Left ventricle myocardium inferior (tissue), 1 donor: ENCODE measurements at regions not wholly inside any gene's neighbourhood (a gene's known extent, or its start where the extent isn't known, plus 50 kb on each side); places are given as distances from the start of the nearest gene placed in this dataset.

Source experiments
- DNase-seq: peaks from one replicate; pipeline ENCODE4 v3.0.0-alpha.2; 2020
- H3K27ac ChIP-seq: fragments of 200-600 bp; replicated peaks from 2 replicates; pipeline ENCODE4 v1.8.0; 2021
- H3K27me3 ChIP-seq: fragments of 200-600 bp; 2 replicates; pipeline ENCODE4 v1.8.0; 2021; ENCODE audit warnings: low read depth
- H3K36me3 ChIP-seq: fragments of 200-600 bp; 2 replicates; pipeline ENCODE4 v1.8.0; 2021
- H3K4me1 ChIP-seq: fragments of 200-600 bp; 2 replicates; pipeline ENCODE4 v1.8.0; 2021
- H3K4me3 ChIP-seq: fragments of 200-600 bp; 2 replicates; pipeline ENCODE4 v1.8.0; 2021; ENCODE audit warnings: mild to moderate bottlenecking, moderate library complexity
- H3K9me3 ChIP-seq: fragments of 200-600 bp; replicated peaks from 2 replicates; pipeline ENCODE4 v1.8.0; 2021
- intact Hi-C: fragments of 100-400 bp; cut with micrococcal nuclease; formaldehyde crosslinking; loops from one replicate; pipeline ENCODE4 v1.11.0; 2022
- TF ChIP-seq, protein P1 (sequence below): fragments of 200-600 bp; IDR thresholded peaks from 2 replicates; pipeline ENCODE4 v1.8.0; 2021; ENCODE audit warnings: antibody characterized with exemption, mild to moderate bottlenecking, borderline replicate concordance
- donor health status: DM: no; HTN: yes; CAD: no; lungs with severe emphysema.

DNA sequence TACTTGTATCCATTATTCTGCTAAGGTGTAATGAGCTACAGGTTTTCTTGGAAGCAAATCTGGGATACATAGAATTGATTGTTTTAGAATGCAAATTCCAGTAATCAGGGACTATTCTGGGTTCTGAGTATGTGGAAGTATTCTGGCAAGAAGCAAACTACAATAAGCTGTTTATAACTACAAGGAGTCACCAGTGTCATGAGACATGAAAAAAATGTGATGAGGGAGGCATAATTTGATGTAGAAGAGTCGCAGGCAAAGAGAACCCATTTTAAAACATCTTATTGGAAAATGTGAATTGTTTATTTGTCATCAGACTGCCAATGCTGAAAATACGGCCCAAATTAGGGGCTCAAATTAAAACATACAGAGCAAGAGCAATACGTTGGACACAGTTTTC, 321.8 kb upstream of the E2F7 start:
- no peak for DNase-seq
- TF ChIP-seq, protein P1, sequence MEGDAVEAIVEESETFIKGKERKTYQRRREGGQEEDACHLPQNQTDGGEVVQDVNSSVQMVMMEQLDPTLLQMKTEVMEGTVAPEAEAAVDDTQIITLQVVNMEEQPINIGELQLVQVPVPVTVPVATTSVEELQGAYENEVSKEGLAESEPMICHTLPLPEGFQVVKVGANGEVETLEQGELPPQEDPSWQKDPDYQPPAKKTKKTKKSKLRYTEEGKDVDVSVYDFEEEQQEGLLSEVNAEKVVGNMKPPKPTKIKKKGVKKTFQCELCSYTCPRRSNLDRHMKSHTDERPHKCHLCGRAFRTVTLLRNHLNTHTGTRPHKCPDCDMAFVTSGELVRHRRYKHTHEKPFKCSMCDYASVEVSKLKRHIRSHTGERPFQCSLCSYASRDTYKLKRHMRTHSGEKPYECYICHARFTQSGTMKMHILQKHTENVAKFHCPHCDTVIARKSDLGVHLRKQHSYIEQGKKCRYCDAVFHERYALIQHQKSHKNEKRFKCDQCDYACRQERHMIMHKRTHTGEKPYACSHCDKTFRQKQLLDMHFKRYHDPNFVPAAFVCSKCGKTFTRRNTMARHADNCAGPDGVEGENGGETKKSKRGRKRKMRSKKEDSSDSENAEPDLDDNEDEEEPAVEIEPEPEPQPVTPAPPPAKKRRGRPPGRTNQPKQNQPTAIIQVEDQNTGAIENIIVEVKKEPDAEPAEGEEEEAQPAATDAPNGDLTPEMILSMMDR = no peak
- Histone ChIP-seq H3K4me3 (no peak overlapping the region), H3K4me1 (no peaks in the 10 kb centered on the region), H3K9me3 (no peaks in the 10 kb centered on the region), H3K27ac (no peak overlapping the region), H3K27me3 (no peaks in the 10 kb centered on the region), H3K36me3 (no peaks in the 10 kb centered on the region)
- intact Hi-C loops = no loop called here

DNA sequence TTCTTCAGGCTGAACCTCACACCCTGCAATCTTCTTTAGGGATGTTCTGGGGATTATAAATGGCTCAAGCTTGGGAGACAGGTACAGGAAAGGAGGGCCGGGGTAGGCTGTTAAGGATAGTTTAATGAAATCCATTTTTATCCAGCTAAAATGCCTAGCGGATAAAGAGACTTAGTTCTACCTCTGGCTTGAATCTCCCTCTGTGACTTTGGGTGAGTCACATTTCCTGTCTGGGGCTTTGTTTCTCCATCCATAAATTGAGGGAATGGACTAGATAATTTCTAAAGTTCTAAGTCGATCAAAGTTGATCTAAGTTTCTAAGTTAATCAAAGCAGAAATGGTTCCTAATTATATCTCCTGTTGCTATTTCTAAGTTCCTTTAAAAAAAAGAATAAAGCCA, 319.6 kb upstream of the E2F7 start:
- TF ChIP-seq, protein P1 = no peak
- intact Hi-C loops = no loop called here
- Histone ChIP-seq H3K4me1 (no peaks in the 10 kb centered on the region), H3K4me3 (no peak overlapping the region), H3K36me3 (no peaks in the 10 kb centered on the region), H3K27ac (no peak overlapping the region), H3K27me3 (no peaks in the 10 kb centered on the region), H3K9me3 (no peaks in the 10 kb centered on the region)
- DNase-seq = no peak

DNA sequence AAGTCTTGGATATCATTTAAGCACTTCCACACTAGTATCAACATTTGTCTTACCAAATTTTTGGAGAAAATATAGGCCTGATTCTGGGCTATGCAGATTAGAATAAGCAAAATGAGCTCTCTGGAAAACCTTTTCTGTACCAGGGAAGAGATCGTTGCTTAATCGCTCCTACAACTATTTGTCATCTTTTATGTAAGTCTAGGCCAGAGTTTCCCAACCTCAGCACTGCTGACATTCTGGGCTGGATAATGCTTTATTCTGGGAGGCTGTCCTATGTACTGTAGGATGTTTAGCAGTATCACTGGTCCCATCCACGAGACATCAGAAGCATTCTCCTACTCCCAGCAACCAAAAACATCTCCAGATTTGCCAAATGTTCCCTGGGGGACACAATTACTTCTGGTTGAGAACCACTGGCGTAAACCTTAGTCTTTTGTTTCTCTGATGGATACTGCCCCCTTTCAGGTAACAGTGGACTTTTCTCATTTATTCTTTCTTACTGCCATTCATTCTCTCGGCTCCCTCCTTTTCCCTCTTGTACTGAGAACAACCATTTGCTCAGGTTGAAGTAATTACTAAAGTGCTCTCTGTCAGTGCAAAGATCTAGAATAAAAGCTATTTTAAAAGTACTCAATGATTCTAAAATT, 316.9 kb upstream of the E2F7 start:
- intact Hi-C loops = no loop called here
- H3K9me3 ChIP-seq = no peaks in the 10 kb centered on the region
- no peaks in the 10 kb centered on the region for H3K36me3 ChIP-seq
- no peak for DNase-seq
- H3K27ac ChIP-seq = no peak overlapping the region
- no peak overlapping the region for H3K4me3 ChIP-seq
- TF ChIP-seq, protein P1 = no peak
- H3K4me1 ChIP-seq = no peaks in the 10 kb centered on the region
- no peaks in the 10 kb centered on the region for H3K27me3 ChIP-seq

GRCh38 chr12:77377622-77378021, 312.3 kb upstream of the E2F7 start:
- Histone ChIP-seq H3K27ac (no peak overlapping the region), H3K9me3 (no peaks in the 10 kb centered on the region), H3K4me1 (no peaks in the 10 kb centered on the region), H3K36me3 (no peaks in the 10 kb centered on the region), H3K27me3 (no peaks in the 10 kb centered on the region), H3K4me3 (no peak overlapping the region)
- TF ChIP-seq, protein P1 = no peak
- intact Hi-C loops = no loop called here
- no peak for DNase-seq

- H3K4me1 ChIP-seq = no peaks in the 10 kb centered on the region
- H3K36me3 ChIP-seq = no peaks in the 10 kb centered on the region
- intact Hi-C loops = no loop called here
- H3K27me3 ChIP-seq = no peaks in the 10 kb centered on the region
- DNase-seq = no peak
- H3K4me3 ChIP-seq = no peak overlapping the region
- no peak overlapping the region for H3K27ac ChIP-seq
- H3K9me3 ChIP-seq = no peaks in the 10 kb centered on the region
- TF ChIP-seq, protein P1 = no peak
Measured at GRCh38 chr12:77377116-77377515, 311.7 kb upstream of the E2F7 start.
